ENCODE measurements at regions not wholly inside any gene's neighbourhood (a gene's known extent, or its start where the extent isn't known, plus 50 kb on each side); places are given as distances from the start of the nearest gene placed in this dataset.

GRCh38 chr21:41080485-41081121 is 87.4 kb upstream of the BACE2 start:
- TF ChIP-seq CTCF (IDR thresholded peaks at IDR 0.05) (no peak), POLR2A (IDR thresholded peaks at IDR 0.05) (no peak)

All from Peyer's patch (tissue), 4 donors.